SK-N-MC (cell line): ENCODE measurements at regions not wholly inside any gene's neighbourhood (a gene's known extent, or its start where the extent isn't known, plus 50 kb on each side); places are given as distances from the start of the nearest gene placed in this dataset.

ENCODE experiments used
- DNase-seq: peaks from one replicate; pipeline ENCODE4 v3.0.0-alpha.2; 2011; ENCODE audit warnings: low read depth, low spot score
- H3K27ac ChIP-seq: fragments of 200-600 bp; sonication (generic); 2 replicates; pipeline ENCODE4 v1.5.1; 2016; ENCODE audit warnings: mixed run types
- H3K36me3 ChIP-seq: fragments of 200-600 bp; sonication (generic); 2 replicates; pipeline ENCODE4 v1.6.1; 2017; ENCODE audit warnings: antibody characterized with exemption, low read length, mixed read lengths; ENCODE audit not compliant: insufficient read depth
- H3K4me3 ChIP-seq: fragments of 200-600 bp; sonication (generic); 2 replicates; pipeline ENCODE4 v1.5.1; 2016
- H3K9ac ChIP-seq: fragments of 200-600 bp; sonication (generic); 2 replicates; pipeline ENCODE4 v1.8.0; 2017; ENCODE audit warnings: mixed run types, mixed read lengths; ENCODE audit not compliant: insufficient read length
- H3K9me3 ChIP-seq: fragments of 200-600 bp; sonication (generic); 2 replicates; pipeline ENCODE4 v1.6.1; 2017; ENCODE audit warnings: low read depth, mild to moderate bottlenecking, antibody characterized with exemption, low read length, moderate library complexity, mixed read lengths
- EZH2 ChIP-seq: fragments of 200-600 bp; sonication (generic); IDR thresholded peaks from one replicate; pipeline ENCODE4 v1.6.1; 2017; ENCODE audit warnings: antibody characterized with exemption
- FOXP2 ChIP-seq: optimal IDR thresholded peaks from 2 replicates; pipeline ENCODE3; 2011; ENCODE audit warnings: mild to moderate bottlenecking, moderate library complexity; ENCODE audit not compliant: insufficient read depth; ENCODE audit errors: extremely low read length, control extremely low read depth
- POLR2AphosphoS5 ChIP-seq: IDR thresholded peaks from 2 replicates; pipeline ENCODE4 v1.6.1; 2012; ENCODE audit warnings: mild to moderate bottlenecking, low read depth, low read length, borderline replicate concordance

DNA sequence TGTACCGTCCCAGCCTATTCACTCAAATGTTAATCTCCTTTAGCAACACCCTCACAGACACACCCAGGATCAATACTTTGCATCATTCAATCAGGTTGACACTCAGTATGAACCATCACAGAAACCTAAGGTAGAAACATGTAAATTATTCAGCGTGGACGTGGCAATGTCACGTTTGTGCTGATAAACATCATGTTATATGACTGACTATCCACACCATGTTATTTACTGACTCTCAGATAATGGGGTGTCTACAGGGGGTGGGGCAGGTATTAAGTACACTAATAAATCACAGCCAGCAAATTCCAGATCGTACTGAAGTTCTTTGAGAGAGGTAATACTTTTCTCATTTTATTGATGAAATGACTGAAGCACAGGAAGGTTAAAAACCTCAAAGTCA is 280.0 kb downstream of the C12orf75 start:
- Histone ChIP-seq H3K36me3 (no peaks in the 10 kb centered on the region), H3K9me3 (no peaks in the 10 kb centered on the region), H3K4me3 (no peak overlapping the region), H3K9ac (no peak overlapping the region), H3K27ac (no peak overlapping the region)
- TF ChIP-seq EZH2 (no peak), POLR2AphosphoS5 (no peak), FOXP2 (no peak)
- DNase-seq = no peak

DNA sequence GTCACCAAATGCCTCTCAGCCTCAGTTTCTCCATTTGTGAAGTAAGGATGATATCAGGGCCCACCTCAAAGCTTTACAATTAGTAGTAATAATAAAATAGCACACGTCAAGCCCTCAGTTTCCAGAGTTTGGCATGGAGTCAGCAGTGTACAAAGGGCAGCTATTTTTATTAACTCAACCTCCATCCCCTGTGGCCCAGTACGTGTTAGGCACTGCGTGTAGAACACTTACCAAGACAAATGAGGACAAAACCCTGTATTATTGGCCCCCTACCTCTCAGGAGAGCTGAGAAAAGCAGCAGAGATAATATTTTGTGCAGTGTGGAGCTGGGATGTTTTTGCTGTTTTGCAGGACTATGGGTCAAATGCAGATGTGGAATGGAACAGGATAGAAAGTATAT is 280.8 kb downstream of the C12orf75 start:
- TF ChIP-seq EZH2 (no peak), POLR2AphosphoS5 (no peak), FOXP2 (no peak)
- Histone ChIP-seq H3K9me3 (no peaks in the 10 kb centered on the region), H3K27ac (no peak overlapping the region), H3K4me3 (no peak overlapping the region), H3K9ac (no peak overlapping the region), H3K36me3 (no peaks in the 10 kb centered on the region)
- DNase-seq = no peak

DNA sequence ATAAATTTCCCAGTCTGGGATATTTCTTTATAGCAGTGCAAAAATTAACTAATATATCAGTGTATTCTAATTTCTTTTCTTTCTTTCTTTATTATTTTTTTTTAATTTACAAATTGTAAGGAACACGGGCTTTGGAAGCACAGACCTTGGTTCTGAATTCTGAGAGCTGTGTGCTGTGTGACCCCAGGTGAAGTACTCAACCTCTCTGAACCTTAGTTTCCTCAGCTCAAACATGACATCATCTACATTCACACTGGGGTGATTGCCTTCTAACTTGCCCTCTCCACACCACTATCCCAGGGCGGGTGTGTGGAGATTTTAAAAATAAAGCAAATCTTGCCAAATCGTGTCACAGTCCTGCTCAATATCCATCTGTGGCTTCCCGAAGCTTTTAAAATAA is 282.8 kb downstream of the C12orf75 start:
- H3K9ac ChIP-seq = no peak overlapping the region
- TF ChIP-seq FOXP2 = no peak
- TF ChIP-seq EZH2 = no peak
- no peak for TF ChIP-seq POLR2AphosphoS5
- H3K9me3 ChIP-seq = no peaks in the 10 kb centered on the region
- H3K36me3 ChIP-seq = no peaks in the 10 kb centered on the region
- H3K4me3 ChIP-seq = no peak overlapping the region
- DNase-seq = no peak
- H3K27ac ChIP-seq = no peak overlapping the region

DNA sequence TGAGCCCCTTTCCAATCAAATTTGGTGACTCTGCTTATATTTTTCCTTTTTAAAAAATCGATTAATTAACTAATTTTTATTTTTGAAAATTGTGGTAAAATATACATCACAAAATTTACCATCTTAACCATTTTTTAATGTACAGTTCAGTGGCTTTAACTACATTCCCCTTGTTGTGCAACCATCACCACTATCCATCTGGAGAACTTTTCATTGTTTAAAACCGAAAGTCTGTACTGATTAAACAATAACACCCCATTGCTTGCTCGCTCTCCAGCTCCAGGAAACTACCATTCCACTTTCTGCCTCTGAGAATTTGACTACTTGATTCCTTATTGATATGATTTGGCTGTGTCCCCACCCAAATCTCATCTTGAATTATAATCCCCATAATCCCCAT is 283.4 kb downstream of the C12orf75 start:
- DNase-seq = no peak
- H3K9me3 ChIP-seq = no peaks in the 10 kb centered on the region
- H3K27ac ChIP-seq = no peak overlapping the region
- H3K4me3 ChIP-seq = no peak overlapping the region
- no peaks in the 10 kb centered on the region for H3K36me3 ChIP-seq
- TF ChIP-seq POLR2AphosphoS5 = no peak
- TF ChIP-seq FOXP2 = no peak
- TF ChIP-seq EZH2 = no peak
- H3K9ac ChIP-seq = no peak overlapping the region

DNA sequence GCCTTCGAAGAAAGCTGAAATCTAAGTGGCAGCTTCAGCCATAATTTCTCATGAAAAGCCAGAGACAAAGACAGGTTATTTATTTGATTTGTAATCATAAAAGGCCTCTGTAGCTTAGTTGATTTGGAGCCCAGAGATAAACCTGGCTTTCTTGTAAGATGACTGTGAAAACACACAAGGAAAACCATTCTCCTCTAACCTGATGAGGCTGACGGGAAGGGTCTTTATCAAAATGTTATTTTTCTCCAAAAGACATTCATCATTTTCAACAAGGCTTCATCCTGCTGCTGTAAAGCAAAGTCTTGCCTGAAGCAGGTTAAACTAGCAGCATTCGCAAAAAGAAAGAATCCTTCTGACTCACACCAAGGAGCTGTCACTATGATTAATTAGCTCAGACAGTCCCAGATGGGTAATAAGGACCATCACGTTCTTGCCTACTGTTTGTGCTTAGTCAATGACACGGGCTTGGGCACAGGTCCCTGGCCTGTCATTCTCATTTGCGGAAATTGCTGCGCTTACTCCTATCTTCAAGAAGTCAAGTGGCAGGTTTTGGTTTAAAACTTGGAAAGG is 286.6 kb downstream of the C12orf75 start:
- H3K27ac ChIP-seq = no peak overlapping the region
- no peak for DNase-seq
- H3K36me3 ChIP-seq = no peaks in the 10 kb centered on the region
- TF ChIP-seq EZH2 (no peak), FOXP2 (no peak), POLR2AphosphoS5 (no peak)
- H3K9me3 ChIP-seq = no peaks in the 10 kb centered on the region
- H3K4me3 ChIP-seq = no peak overlapping the region
- no peak overlapping the region for H3K9ac ChIP-seq

DNA sequence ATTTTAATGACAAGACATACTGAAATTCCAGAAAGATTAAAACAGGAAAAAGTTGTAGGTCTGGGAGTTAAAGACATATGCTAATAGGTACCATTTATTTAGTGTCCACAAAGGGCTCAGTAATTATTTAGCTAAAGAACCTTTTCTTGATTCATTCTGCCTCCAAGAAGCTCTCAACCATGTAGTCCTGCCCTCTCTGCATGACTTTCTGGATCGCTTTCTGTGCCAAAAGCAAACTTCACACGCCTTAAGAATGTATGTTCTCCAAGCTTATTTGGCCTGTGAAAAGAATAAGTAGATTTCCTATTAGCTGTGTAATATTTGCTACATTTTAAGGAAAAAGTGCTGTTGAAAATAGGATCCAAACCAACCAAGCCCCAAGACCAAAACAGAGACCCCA is 291.7 kb downstream of the C12orf75 start:
- no peak overlapping the region for H3K4me3 ChIP-seq
- no peak overlapping the region for H3K9ac ChIP-seq
- H3K9me3 ChIP-seq = no peaks in the 10 kb centered on the region
- TF ChIP-seq POLR2AphosphoS5 (no peak), FOXP2 (no peak), EZH2 (no peak)
- no peaks in the 10 kb centered on the region for H3K36me3 ChIP-seq
- no peak for DNase-seq
- H3K27ac ChIP-seq = no peak overlapping the region

DNA sequence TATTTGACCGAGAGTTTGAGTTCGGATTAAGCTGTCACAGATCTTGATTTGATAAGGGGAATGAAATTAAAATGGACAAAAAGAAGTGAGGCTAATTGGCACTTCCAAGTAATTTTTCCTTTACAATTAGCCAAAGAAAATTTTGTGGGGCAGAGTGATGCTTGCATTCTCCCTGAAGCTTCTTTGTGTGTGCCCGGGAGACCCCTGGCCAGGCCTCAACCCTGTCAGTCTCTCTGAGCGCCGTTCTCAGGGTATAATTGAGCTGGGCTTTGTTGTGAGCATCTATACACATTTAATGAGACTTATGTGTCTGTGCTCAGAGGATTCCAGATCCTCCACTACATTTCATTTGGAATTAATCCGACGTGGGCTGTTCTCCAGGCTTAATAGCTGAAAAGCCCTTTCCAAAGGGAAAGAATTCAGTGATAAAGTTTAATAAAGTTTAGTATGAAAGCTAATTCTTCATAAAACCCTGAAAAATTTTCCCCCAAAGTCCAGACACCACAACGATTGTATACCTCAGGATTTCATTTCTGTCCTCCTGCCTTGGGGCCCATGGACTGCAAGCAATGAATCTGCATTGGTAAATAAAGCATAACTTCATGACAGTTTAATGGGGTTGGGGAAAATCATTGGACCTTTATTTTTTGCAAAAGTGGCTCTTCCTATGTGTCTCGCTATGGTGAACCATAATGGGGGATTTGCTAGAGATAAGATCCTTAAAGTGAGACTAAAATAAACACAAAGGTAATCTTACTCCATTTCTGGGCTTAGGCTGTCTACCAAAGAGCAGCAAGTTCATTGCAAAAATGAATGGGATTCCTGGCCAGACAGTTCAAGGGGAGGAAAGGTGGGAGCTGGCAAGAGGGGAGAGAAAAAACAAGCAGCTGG is 292.6 kb downstream of the C12orf75 start:
- TF ChIP-seq POLR2AphosphoS5 (no peak), FOXP2 (no peak), EZH2 (no peak)
- no peak overlapping the region for H3K9ac ChIP-seq

DNA sequence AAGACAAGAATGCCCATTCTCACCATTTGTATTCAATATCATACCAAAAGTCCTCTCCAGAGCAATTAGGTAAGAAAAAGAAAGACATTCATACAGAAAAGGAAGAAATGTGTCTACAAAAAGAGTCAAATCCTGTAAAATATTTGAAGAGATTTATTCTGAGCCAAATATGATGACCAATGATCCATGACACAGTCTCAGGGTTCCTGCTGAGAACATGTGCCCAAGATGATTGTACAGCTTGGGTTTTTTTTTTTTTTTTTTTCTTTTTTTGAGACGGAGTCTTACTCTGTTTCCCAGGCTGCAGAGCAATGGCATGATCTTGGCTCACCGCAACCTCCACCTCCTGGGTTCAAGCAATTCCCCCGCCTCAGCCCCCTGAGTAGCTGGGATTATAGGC is 296.2 kb downstream of the C12orf75 start:
- H3K36me3 ChIP-seq = no peaks in the 10 kb centered on the region

More for the DNA sequence above, 292.6 kb downstream of the C12orf75 start:
- Histone ChIP-seq H3K27ac (no peak overlapping the region), H3K9me3 (no peaks in the 10 kb centered on the region), H3K4me3 (no peak overlapping the region), H3K36me3 (no peaks in the 10 kb centered on the region)
- DNase-seq = no peak

More for the DNA sequence above, 296.2 kb downstream of the C12orf75 start:
- Histone ChIP-seq H3K4me3 (no peak overlapping the region), H3K9me3 (no peaks in the 10 kb centered on the region), H3K27ac (no peak overlapping the region), H3K9ac (no peak overlapping the region)
- no peak for DNase-seq
- TF ChIP-seq FOXP2 (no peak), POLR2AphosphoS5 (no peak), EZH2 (no peak)
